SH-SY5Y (cell line): ENCODE measurements at regions not wholly inside any gene's neighbourhood (a gene's known extent, or its start where the extent isn't known, plus 50 kb on each side); places are given as distances from the start of the nearest gene placed in this dataset.

Experiments used
- GATA2 ChIP-seq: IDR thresholded peaks from 2 replicates; pipeline ENCODE4 v1.6.1; 2011; ENCODE audit warnings: mild to moderate bottlenecking, low read depth, low read length
- GATA3 ChIP-seq: IDR thresholded peaks from 2 replicates; pipeline ENCODE4 v1.6.1; 2011; ENCODE audit warnings: low read depth, mild to moderate bottlenecking, low read length, moderate library complexity

GRCh38 chr4:124833831-124834505 lies 121.4 kb upstream of the ANKRD50 start:
- TF ChIP-seq GATA2 (no peak), GATA3 (no peak)

GRCh38 chr4:124828382-124828781 lies 115.8 kb upstream of the ANKRD50 start:
- TF ChIP-seq GATA3 = no peak

GRCh38 chr4:124817531-124817930 lies 105.0 kb upstream of the ANKRD50 start:
- TF ChIP-seq GATA2 (no peak), GATA3 (no peak)

GRCh38 chr4:124810827-124811226 lies 98.3 kb upstream of the ANKRD50 start:
- TF ChIP-seq GATA2 (no peak), GATA3 (no peak)

GRCh38 chr4:124807421-124807820 lies 94.9 kb upstream of the ANKRD50 start:
- TF ChIP-seq GATA3 = no peak
- TF ChIP-seq GATA2 = no peak

GRCh38 chr4:124806403-124806802 lies 93.9 kb upstream of the ANKRD50 start:
- TF ChIP-seq GATA3 (no peak), GATA2 (no peak)

- TF ChIP-seq GATA2 = no peak
- TF ChIP-seq GATA3 = no peak
These were observed 92.1 kb upstream of the ANKRD50 start for GRCh38 chr4:124804584-124804983.

GRCh38 chr4:124804041-124804440 lies 91.5 kb upstream of the ANKRD50 start:
- TF ChIP-seq GATA2 (no peak), GATA3 (no peak)

GRCh38 chr4:124803641-124804040 lies 91.1 kb upstream of the ANKRD50 start:
- TF ChIP-seq GATA2 (no peak), GATA3 (no peak)

GRCh38 chr4:124803026-124803425 lies 90.5 kb upstream of the ANKRD50 start:
- TF ChIP-seq GATA2 (no peak), GATA3 (no peak)

- TF ChIP-seq GATA2 = no peak
- no peak for TF ChIP-seq GATA3
These were observed 84.7 kb upstream of the ANKRD50 start for GRCh38 chr4:124797223-124797622.

- TF ChIP-seq GATA2 = no peak
- TF ChIP-seq GATA3 = no peak
These were observed 77.9 kb upstream of the ANKRD50 start for GRCh38 chr4:124790471-124790870.

GRCh38 chr4:124786634-124787033 lies 74.1 kb upstream of the ANKRD50 start:
- TF ChIP-seq GATA2 = no peak
- TF ChIP-seq GATA3 = no peak

GRCh38 chr4:124785645-124786044 lies 73.1 kb upstream of the ANKRD50 start:
- TF ChIP-seq GATA2 (no peak), GATA3 (no peak)

GRCh38 chr4:124783847-124784246 lies 71.3 kb upstream of the ANKRD50 start:
- TF ChIP-seq GATA3 (no peak), GATA2 (no peak)

- TF ChIP-seq GATA3 (no peak), GATA2 (no peak)
These were observed 64.5 kb upstream of the ANKRD50 start for GRCh38 chr4:124777007-124777406.
